Omental fat pad (tissue), 3 donors: ENCODE measurements at regions not wholly inside any gene's neighbourhood (a gene's known extent, or its start where the extent isn't known, plus 50 kb on each side); places are given as distances from the start of the nearest gene placed in this dataset.

Experiments
- ATAC-seq: fragments of 150-250 bp; one replicate; pipeline ENCODE4 v1.9.1; 2016; ENCODE audit warnings: mild to moderate bottlenecking, moderate library complexity; ENCODE audit not compliant: low FRiP score
- DNase-seq: peaks from one replicate; pipeline ENCODE4 v3.0.0-alpha.2; 2019; ENCODE audit warnings: low spot score
- TF ChIP-seq, protein P1 (sequence below), 3 donors: fragments of 450-650 bp; IDR thresholded peaks; one replicate each; pipeline ENCODE4 v1.5.1; 2016 to 2017; ENCODE audit warnings: antibody characterized with exemption in 3 of 3, mild to moderate bottlenecking in 3 of 3, moderate library complexity in 2 of 3

DNA sequence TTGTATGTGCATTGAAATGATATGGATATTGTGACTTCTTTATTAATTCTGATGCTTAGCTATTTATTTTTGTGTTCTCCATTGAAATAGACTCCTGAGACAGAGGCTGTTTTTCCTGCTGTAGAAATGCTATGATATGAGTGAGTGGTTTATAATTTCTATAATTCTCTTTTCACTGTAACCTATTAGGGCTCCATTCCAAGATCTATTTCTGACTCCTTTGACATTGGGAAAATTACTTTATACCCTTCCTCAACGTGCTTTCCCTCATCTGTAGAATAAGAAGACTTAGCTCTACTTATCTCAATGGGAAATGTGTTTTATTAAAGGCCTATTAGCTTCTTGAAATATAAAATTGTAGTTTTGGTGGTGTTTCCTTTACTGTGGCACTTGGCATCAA, 144.5 kb upstream of the RPRM start:
- TF ChIP-seq, protein P1, sequence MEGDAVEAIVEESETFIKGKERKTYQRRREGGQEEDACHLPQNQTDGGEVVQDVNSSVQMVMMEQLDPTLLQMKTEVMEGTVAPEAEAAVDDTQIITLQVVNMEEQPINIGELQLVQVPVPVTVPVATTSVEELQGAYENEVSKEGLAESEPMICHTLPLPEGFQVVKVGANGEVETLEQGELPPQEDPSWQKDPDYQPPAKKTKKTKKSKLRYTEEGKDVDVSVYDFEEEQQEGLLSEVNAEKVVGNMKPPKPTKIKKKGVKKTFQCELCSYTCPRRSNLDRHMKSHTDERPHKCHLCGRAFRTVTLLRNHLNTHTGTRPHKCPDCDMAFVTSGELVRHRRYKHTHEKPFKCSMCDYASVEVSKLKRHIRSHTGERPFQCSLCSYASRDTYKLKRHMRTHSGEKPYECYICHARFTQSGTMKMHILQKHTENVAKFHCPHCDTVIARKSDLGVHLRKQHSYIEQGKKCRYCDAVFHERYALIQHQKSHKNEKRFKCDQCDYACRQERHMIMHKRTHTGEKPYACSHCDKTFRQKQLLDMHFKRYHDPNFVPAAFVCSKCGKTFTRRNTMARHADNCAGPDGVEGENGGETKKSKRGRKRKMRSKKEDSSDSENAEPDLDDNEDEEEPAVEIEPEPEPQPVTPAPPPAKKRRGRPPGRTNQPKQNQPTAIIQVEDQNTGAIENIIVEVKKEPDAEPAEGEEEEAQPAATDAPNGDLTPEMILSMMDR (IDR thresholded peaks at IDR 0.05) = no peak
- DNase-seq (no peak), ATAC-seq (no peak)

DNA sequence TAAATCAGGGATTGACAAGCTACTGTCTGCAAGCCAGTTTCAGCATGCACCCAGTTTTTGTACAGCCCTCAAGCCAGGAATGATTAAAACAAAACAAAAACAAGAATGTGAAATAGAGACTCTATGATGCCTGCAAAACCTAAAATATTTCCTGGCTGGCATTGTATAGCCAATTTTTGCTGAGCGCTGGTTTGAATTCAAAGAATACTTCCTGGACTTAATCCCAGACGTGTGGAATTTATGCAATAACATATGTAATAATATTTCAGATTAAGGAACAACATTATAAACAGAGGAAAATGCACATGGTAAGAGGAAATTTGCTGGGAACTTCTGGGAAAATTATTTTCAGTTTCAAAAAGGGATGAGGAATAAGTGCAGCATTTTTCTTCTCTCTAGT, 148.1 kb upstream of the RPRM start:
- DNase-seq (no peak), ATAC-seq (no peak)
- TF ChIP-seq, protein P1 (IDR thresholded peaks at IDR 0.05) = no peak

DNA sequence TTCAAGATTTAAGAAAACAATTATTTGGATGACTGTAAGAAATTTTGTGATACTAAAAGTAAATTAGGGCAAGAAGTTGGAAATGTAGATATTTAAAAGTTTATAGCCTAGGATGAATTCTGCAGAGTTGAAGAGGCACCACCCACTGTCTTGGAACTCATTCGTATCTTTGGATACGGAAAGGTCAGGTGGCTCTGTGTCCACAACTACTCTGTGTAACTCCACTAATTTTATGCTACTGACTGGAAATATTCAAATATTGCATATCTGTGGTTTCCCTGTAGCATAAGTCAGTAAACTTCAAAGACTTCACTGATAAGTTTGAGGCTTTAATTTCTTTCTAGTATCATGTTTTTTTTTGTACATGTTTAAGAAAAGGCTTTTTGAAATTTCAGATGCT, 156.9 kb upstream of the RPRM start:
- TF ChIP-seq, protein P1 (IDR thresholded peaks at IDR 0.05) = no peak
- no peak for ATAC-seq
- DNase-seq = no peak

DNA sequence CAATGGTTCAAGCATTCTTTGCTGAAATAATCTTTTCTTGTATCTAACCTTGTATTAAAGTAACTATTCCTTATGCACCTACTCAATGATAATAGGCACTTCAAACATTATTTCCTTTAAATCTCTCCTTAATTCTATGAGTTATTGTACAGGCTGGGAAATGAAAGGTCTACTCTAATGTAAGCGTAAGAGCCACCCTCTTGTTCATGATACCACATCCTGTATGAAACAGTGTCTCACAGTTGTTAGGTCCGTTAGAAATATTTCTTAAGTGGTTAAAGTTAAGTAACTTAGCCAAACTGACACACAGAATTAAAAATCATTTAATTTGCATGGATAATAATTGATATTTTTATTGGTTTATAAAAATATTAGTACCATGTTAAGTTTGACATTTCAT, 162.5 kb upstream of the RPRM start:
- TF ChIP-seq, protein P1 (IDR thresholded peaks at IDR 0.05) = no peak
- DNase-seq = no peak
- ATAC-seq = no peak

DNA sequence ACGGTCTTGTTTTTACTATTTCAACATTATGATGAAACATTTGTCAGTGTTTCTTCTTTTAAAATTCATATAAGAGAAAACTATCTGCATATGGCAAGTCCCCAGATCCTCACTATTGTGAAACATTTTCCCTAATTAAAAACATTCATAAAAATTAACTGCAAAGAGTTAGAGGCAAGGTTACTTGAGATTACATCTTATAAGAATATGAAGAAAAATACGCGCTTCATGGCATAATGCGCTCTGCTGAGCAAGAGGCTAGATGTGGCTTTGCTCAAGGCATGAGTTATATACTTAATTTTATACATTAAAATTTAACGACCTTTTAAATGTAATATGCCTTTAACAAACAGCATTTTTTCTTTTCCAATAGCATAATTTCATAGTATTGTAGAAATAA, 166.4 kb upstream of the RPRM start:
- no peak for DNase-seq
- TF ChIP-seq, protein P1 (IDR thresholded peaks at IDR 0.05) = no peak
- ATAC-seq = no peak

DNA sequence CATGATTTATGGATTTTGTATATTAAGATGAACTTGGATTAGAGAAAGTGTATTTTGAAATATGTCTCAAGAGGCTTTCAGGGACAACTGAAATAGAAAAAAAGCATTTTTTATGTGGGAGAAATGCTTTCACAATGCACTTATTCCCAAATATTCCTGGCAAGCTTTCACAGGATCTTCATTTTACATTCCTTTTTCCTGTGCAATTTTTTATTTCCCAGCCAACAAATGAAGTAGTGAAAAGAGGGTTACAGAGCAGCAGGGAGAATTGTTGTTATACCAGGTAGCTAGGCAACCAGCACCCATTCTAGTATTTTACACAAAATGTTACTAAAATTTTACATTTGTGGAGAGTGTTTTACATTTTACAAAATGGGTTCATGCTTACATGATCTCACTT, 167.0 kb upstream of the RPRM start:
- ATAC-seq (peak; percentile 66), DNase-seq (no peak)
- TF ChIP-seq, protein P1 (IDR thresholded peaks at IDR 0.05) = no peak

DNA sequence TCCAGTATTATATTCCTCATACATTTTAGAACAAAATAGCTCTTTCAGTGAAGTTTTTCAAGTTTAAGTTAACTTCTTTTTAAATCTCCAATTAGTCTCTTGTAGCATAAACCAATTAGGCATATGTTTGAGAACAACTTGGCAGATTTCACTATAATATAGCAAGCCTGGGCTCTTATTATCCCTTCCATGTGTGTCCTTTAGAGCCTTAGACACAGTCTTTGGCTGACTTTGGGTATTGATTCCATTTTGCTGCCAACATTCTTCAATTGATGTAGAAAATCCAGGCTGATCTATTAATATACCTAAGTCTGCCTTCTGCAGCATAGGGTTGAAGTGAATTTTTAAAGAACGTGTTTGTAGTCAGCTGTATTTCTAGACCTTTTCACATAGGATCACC, 179.1 kb upstream of the RPRM start:
- DNase-seq (no peak), ATAC-seq (no peak)
- TF ChIP-seq, protein P1 (IDR thresholded peaks at IDR 0.05) = no peak
